ENCODE measurements at regions not wholly inside any gene's neighbourhood (a gene's known extent, or its start where the extent isn't known, plus 50 kb on each side); places are given as distances from the start of the nearest gene placed in this dataset.

DNA sequence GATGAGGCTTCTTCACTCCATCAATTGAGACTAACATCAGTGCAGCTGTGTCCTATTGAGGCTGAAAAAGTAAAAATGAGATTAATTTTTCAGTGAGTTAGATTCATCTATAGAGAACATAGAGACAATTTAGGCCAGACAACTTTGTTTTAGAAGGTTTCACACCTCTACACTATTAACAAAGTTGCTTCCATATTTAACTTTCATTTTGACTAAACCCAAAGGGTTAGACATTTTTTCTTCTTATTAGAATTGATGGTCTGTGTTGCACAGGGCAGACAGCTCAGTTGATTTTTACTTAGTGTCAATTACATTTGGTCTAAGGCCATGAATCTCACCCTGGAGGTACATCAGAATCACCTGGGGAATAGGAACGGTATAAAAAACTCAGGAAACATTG lies 130.2 kb upstream of the NXPH2 start:
- no peak for TF ChIP-seq POU2F2 (IDR thresholded peaks at IDR 0.05; ENCODE audit: low read depth, low read length)
- no peak for TF ChIP-seq POLR2AphosphoS5 (IDR thresholded peaks at IDR 0.05; ENCODE audit: low read depth, low read length)
- no peak for TF ChIP-seq SPI1 (IDR thresholded peaks at IDR 0.05; ENCODE audit: low read depth, low read length)
- no peak for TF ChIP-seq POLR2A (IDR thresholded peaks at IDR 0.05; ENCODE audit: low read depth, low read length)
- TF ChIP-seq PAX5 (IDR thresholded peaks at IDR 0.05; ENCODE audit: insufficient read depth, low read length, severe bottlenecking): no peak
- no peak for TF ChIP-seq TAF1 (IDR thresholded peaks at IDR 0.05; ENCODE audit: low read depth, low read length)
- DNase-seq (ENCODE audit: insufficient read length, low spot score) (no peak), FAIRE-seq (no peak)

DNA sequence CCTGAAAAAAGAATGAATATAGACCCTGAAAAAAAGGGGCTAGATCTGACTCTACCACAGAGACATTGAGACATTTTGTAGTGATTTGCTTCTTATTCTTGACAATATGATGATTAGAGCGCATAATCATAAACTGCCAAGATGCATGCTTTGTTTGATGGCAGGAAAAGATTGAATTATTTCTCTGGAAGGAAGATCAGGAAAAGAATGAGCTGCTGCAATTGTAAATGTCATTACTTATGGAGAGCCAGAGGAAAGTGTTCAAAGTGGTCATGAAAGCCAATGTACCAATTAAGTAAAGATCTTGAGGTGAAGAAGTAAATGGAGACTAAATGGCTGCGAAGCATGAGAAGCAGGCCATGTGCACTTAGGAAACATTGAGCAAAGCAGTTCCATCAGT lies 126.4 kb upstream of the NXPH2 start:
- FAIRE-seq: no peak
- DNase-seq (ENCODE audit: insufficient read length, low spot score): no peak
- no peak for TF ChIP-seq POU2F2 (IDR thresholded peaks at IDR 0.05; ENCODE audit: low read depth, low read length)
- TF ChIP-seq POLR2AphosphoS5 (IDR thresholded peaks at IDR 0.05; ENCODE audit: low read depth, low read length): no peak
- no peak for TF ChIP-seq TAF1 (IDR thresholded peaks at IDR 0.05; ENCODE audit: low read depth, low read length)
- no peak for TF ChIP-seq PAX5 (IDR thresholded peaks at IDR 0.05; ENCODE audit: insufficient read depth, low read length, severe bottlenecking)
- no peak for TF ChIP-seq POLR2A (IDR thresholded peaks at IDR 0.05; ENCODE audit: low read depth, low read length)
- no peak for TF ChIP-seq SPI1 (IDR thresholded peaks at IDR 0.05; ENCODE audit: low read depth, low read length)

DNA sequence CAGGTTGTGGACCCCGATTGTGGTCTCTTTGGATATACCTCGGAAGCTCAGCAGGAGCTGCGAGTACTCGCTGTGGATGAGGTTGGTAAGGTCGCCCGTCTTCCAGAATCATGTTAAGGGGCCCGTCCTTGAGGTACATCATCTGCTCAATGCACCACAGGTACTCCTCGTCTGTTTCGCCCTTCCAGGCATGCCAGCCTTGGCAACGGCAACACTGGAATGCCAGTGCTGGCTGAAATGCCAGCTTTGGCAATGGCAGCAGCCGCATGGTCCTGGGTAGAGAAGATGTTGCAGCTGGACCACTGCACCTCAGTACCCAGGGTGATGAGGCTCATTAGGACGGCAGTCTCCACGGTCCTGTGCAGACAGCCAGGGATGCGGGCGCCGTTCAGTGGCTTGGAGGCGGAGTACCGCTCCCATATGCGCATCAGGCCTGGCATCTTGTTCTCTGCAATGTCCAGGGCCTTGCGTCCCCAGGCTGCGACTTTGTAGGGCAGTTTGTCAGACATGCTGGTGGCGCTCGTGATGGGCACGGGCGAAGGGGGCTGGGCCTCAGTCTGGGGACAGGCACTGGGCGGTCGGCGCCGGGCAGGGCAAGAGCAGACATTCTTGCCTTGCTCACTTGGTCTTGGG lies 122.2 kb upstream of the NXPH2 start:
- TF ChIP-seq SPI1 (IDR thresholded peaks at IDR 0.05; ENCODE audit: low read depth, low read length) (no peak), PAX5 (IDR thresholded peaks at IDR 0.05; ENCODE audit: insufficient read depth, low read length, severe bottlenecking) (no peak), POU2F2 (IDR thresholded peaks at IDR 0.05; ENCODE audit: low read depth, low read length) (no peak), TAF1 (IDR thresholded peaks at IDR 0.05; ENCODE audit: low read depth, low read length) (no peak), POLR2AphosphoS5 (IDR thresholded peaks at IDR 0.05; ENCODE audit: low read depth, low read length) (no peak), POLR2A (IDR thresholded peaks at IDR 0.05; ENCODE audit: low read depth, low read length) (no peak)
- DNase-seq (ENCODE audit: insufficient read length, low spot score) (no peak), FAIRE-seq (no peak)

GRCh38 chr2:138901530-138901929 lies 121.3 kb upstream of the NXPH2 start:
- DNase-seq (ENCODE audit: insufficient read length, low spot score) (no peak), FAIRE-seq (no peak)
- TF ChIP-seq SPI1 (IDR thresholded peaks at IDR 0.05; ENCODE audit: low read depth, low read length) (no peak), POU2F2 (IDR thresholded peaks at IDR 0.05; ENCODE audit: low read depth, low read length) (no peak), POLR2AphosphoS5 (IDR thresholded peaks at IDR 0.05; ENCODE audit: low read depth, low read length) (no peak), PAX5 (IDR thresholded peaks at IDR 0.05; ENCODE audit: insufficient read depth, low read length, severe bottlenecking) (no peak), TAF1 (IDR thresholded peaks at IDR 0.05; ENCODE audit: low read depth, low read length) (no peak), POLR2A (IDR thresholded peaks at IDR 0.05; ENCODE audit: low read depth, low read length) (no peak)

- no peak for TF ChIP-seq SPI1 (IDR thresholded peaks at IDR 0.05; ENCODE audit: low read depth, low read length)
- TF ChIP-seq PAX5 (IDR thresholded peaks at IDR 0.05; ENCODE audit: insufficient read depth, low read length, severe bottlenecking): no peak
- TF ChIP-seq POU2F2 (IDR thresholded peaks at IDR 0.05; ENCODE audit: low read depth, low read length): no peak
- no peak for TF ChIP-seq TAF1 (IDR thresholded peaks at IDR 0.05; ENCODE audit: low read depth, low read length)
- no peak for TF ChIP-seq POLR2A (IDR thresholded peaks at IDR 0.05; ENCODE audit: low read depth, low read length)
- TF ChIP-seq POLR2AphosphoS5 (IDR thresholded peaks at IDR 0.05; ENCODE audit: low read depth, low read length): no peak
- no peak for FAIRE-seq
- DNase-seq (ENCODE audit: insufficient read length, low spot score): no peak
Observed at GRCh38 chr2:138898855-138899254, 118.7 kb upstream of the NXPH2 start.

GRCh38 chr2:138897274-138897673 lies 117.1 kb upstream of the NXPH2 start:
- DNase-seq (ENCODE audit: insufficient read length, low spot score) (no peak), FAIRE-seq (no peak)
- TF ChIP-seq POU2F2 (IDR thresholded peaks at IDR 0.05; ENCODE audit: low read depth, low read length): no peak
- TF ChIP-seq TAF1 (IDR thresholded peaks at IDR 0.05; ENCODE audit: low read depth, low read length): no peak
- no peak for TF ChIP-seq POLR2AphosphoS5 (IDR thresholded peaks at IDR 0.05; ENCODE audit: low read depth, low read length)
- TF ChIP-seq POLR2A (IDR thresholded peaks at IDR 0.05; ENCODE audit: low read depth, low read length): no peak
- TF ChIP-seq SPI1 (IDR thresholded peaks at IDR 0.05; ENCODE audit: low read depth, low read length): no peak
- TF ChIP-seq PAX5 (IDR thresholded peaks at IDR 0.05; ENCODE audit: insufficient read depth, low read length, severe bottlenecking): no peak

- TF ChIP-seq PAX5 (IDR thresholded peaks at IDR 0.05; ENCODE audit: insufficient read depth, low read length, severe bottlenecking): no peak
- TF ChIP-seq TAF1 (IDR thresholded peaks at IDR 0.05; ENCODE audit: low read depth, low read length): no peak
- no peak for TF ChIP-seq SPI1 (IDR thresholded peaks at IDR 0.05; ENCODE audit: low read depth, low read length)
- TF ChIP-seq POLR2AphosphoS5 (IDR thresholded peaks at IDR 0.05; ENCODE audit: low read depth, low read length): no peak
- no peak for TF ChIP-seq POLR2A (IDR thresholded peaks at IDR 0.05; ENCODE audit: low read depth, low read length)
- TF ChIP-seq POU2F2 (IDR thresholded peaks at IDR 0.05; ENCODE audit: low read depth, low read length): no peak
- FAIRE-seq (no peak), DNase-seq (ENCODE audit: insufficient read length, low spot score) (no peak)
Observed at GRCh38 chr2:138893746-138894145, 113.6 kb upstream of the NXPH2 start.

GRCh38 chr2:138881126-138881525 lies 100.9 kb upstream of the NXPH2 start:
- FAIRE-seq (no peak), DNase-seq (ENCODE audit: insufficient read length, low spot score) (no peak)
- TF ChIP-seq SPI1 (IDR thresholded peaks at IDR 0.05; ENCODE audit: low read depth, low read length) (no peak), POLR2AphosphoS5 (IDR thresholded peaks at IDR 0.05; ENCODE audit: low read depth, low read length) (no peak)

GRCh38 chr2:138879931-138880330 lies 99.7 kb upstream of the NXPH2 start:
- no peak for FAIRE-seq
- no peak for TF ChIP-seq POLR2A (IDR thresholded peaks at IDR 0.05; ENCODE audit: low read depth, low read length)
- TF ChIP-seq TAF1 (IDR thresholded peaks at IDR 0.05; ENCODE audit: low read depth, low read length): no peak
- TF ChIP-seq POU2F2 (IDR thresholded peaks at IDR 0.05; ENCODE audit: low read depth, low read length): no peak
- no peak for TF ChIP-seq POLR2AphosphoS5 (IDR thresholded peaks at IDR 0.05; ENCODE audit: low read depth, low read length)
- TF ChIP-seq PAX5 (IDR thresholded peaks at IDR 0.05; ENCODE audit: insufficient read depth, low read length, severe bottlenecking): no peak
- no peak for TF ChIP-seq SPI1 (IDR thresholded peaks at IDR 0.05; ENCODE audit: low read depth, low read length)
- no peak for DNase-seq (ENCODE audit: insufficient read length, low spot score)

DNA sequence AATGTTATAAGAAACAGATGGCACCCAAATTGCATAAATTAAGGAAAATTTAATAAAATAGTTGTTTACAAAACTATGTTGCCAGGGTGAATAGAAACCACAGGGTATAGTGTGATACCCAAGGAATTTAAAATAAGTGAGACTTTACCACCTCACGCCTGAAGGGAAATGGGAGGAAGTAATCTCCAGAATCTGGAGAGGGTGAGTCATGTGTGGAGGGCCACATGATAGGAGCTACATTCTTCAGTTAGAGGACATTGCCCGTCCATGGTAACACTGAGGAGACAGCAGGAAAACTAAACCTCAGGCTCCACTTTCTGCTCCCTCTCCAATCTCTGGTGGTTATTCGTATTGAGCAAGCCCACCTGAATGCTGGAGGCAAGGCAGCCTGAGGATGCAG lies 97.2 kb upstream of the NXPH2 start:
- FAIRE-seq: no peak
- no peak for TF ChIP-seq POLR2AphosphoS5 (IDR thresholded peaks at IDR 0.05; ENCODE audit: low read depth, low read length)
- TF ChIP-seq POU2F2 (IDR thresholded peaks at IDR 0.05; ENCODE audit: low read depth, low read length): no peak
- no peak for TF ChIP-seq SPI1 (IDR thresholded peaks at IDR 0.05; ENCODE audit: low read depth, low read length)
- TF ChIP-seq POLR2A (IDR thresholded peaks at IDR 0.05; ENCODE audit: low read depth, low read length): no peak
- TF ChIP-seq TAF1 (IDR thresholded peaks at IDR 0.05; ENCODE audit: low read depth, low read length): no peak
- no peak for TF ChIP-seq PAX5 (IDR thresholded peaks at IDR 0.05; ENCODE audit: insufficient read depth, low read length, severe bottlenecking)

More for the DNA sequence above, 97.2 kb upstream of the NXPH2 start:
- no peak for DNase-seq (ENCODE audit: insufficient read length, low spot score)

All from GM12891 (cell line).